ENCODE measurements at regions not wholly inside any gene's neighbourhood (a gene's known extent, or its start where the extent isn't known, plus 50 kb on each side); places are given as distances from the start of the nearest gene placed in this dataset.

DNA sequence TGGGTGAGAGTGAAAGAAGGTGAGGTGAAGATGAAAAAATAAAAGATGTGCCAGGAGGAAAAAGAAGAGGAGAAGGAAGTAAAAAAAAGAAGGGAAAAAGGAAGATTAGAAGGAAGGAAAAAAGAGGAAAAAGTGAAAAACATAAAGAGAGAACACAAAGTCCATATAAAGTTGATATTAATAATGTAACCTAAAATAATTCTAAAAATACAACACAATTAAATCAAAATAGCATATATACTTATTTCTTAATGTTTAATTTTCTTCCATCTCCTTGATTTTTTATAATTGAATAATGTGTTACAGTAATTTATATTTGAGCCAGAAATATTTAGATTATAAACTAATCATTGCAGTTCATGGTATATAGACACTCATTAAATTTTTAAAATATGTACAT, 124.4 kb upstream of the NOVA1 start:
- POLR2A ChIA-PET, result no interaction called here
- CTCF ChIA-PET, result interaction anchor here (0.6 kb wide), 1 partner anchor 329 kb away, joined by 3 read pairs; no protein-coding TSS in a partner anchor
- TF ChIP-seq, protein P1, sequence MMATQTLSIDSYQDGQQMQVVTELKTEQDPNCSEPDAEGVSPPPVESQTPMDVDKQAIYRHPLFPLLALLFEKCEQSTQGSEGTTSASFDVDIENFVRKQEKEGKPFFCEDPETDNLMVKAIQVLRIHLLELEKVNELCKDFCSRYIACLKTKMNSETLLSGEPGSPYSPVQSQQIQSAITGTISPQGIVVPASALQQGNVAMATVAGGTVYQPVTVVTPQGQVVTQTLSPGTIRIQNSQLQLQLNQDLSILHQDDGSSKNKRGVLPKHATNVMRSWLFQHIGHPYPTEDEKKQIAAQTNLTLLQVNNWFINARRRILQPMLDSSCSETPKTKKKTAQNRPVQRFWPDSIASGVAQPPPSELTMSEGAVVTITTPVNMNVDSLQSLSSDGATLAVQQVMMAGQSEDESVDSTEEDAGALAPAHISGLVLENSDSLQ (IDR thresholded peaks at IDR 0.05), result no peak
- TF ChIP-seq ARNT (IDR thresholded peaks at IDR 0.05) (no peak), LEF1 (IDR thresholded peaks at IDR 0.05; ENCODE audit: borderline replicate concordance) (no peak), HDGF (IDR thresholded peaks at IDR 0.05; ENCODE audit: borderline replicate concordance) (no peak), FOXA1 (IDR thresholded peaks at IDR 0.05) (no peak), SP1 (IDR thresholded peaks at IDR 0.05) (no peak), SUZ12 (IDR thresholded peaks at IDR 0.05) (no peak), NFRKB (IDR thresholded peaks at IDR 0.05) (no peak), FOXM1 (IDR thresholded peaks at IDR 0.05; ENCODE audit: borderline replicate concordance) (no peak), L3MBTL2 (conservative IDR thresholded peaks at IDR 0.05) (no peak)
- DNase-seq (ENCODE audit: extremely low spot score), result no peak

DNA sequence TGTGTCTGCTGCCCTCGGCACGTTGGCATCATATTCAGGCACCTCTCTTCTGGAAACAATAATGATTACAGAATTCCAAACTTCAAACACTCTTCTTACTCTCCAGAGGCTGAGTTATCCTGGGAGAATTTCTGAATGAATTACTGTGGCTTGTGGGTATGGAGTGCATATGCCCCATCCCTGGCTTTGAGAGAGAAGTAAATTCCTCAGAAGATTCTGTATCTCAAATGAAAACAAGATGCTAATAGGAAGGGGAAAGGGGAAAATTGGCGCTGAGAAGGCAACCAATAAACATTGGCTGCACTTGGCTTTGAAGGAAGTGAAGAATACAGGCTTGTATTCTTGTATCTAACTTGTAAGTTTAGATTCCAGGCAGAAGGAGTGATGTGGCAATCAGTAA, 132.0 kb upstream of the NOVA1 start:
- CTCF ChIA-PET, result interaction anchor here (0.6 kb wide), 1 partner anchor 926 kb away, joined by 3 read pairs; no protein-coding TSS in a partner anchor
- no peak for DNase-seq (ENCODE audit: extremely low spot score)

DNA sequence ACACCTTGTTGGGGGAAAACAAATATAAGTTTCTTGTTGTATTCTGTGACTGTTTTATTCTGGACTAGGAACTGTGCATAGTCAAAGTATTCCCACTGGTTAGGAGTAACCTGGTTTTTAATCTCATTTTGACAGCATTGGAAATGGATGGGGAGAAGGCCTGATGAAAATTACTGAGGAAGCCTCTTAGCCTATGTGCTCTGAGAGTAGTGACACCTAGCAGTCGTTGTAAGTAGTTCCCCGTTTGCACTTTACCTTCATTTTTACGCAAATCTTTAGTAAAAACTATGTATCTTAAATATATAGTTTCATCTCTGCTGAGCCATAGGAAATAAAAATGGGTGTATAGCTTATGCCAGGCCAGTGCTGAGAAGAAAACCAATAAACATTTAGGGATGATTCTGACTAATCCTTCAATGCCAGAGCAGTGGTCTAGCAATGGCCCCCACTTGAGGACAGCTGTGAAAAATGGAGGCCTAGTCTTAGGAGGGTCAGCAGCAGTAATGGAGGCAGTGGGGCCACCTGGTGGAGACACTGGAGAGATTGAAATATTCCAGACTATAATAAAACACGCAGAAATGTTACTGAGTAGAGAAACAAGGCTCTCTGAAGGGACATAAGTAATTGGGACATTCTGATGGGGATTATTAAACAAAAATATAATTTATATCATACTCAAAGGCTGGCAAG, 133.2 kb upstream of the NOVA1 start:
- POLR2A ChIA-PET, result no interaction called here
- peak; percentile 47 for DNase-seq (ENCODE audit: extremely low spot score)

More for the DNA sequence above, 132.0 kb upstream of the NOVA1 start:
- TF ChIP-seq ZNF384 (IDR thresholded peaks at IDR 0.05), result no peak
- no peak for TF ChIP-seq L3MBTL2 (conservative IDR thresholded peaks at IDR 0.05)
- TF ChIP-seq BHLHE40 (IDR thresholded peaks at IDR 0.05; ENCODE audit: borderline replicate concordance), result no peak
- no peak for TF ChIP-seq LEF1 (IDR thresholded peaks at IDR 0.05; ENCODE audit: borderline replicate concordance)
- TF ChIP-seq ARNT (IDR thresholded peaks at IDR 0.05), result no peak
- POLR2A ChIA-PET, result no interaction called here

DNA sequence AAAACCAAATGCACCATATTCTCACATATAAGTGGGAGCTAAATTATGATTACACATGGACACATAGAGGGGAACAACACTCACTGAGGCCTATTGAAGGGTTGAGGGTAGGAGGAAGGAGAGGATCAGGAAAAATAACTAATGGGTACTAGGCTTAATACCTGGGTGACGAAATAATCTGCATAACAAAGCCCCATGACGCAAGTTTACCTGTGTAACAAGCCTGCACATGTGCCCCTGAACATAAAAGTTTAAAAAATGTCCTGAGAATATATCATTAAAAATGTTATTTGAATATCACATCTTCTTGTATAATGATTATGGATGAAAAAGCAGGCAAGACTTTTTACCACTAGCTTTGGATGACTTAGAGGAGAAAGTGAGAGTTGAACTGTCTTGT, 138.0 kb upstream of the NOVA1 start:
- POLR2A ChIA-PET, result no interaction called here
- CTCF ChIA-PET, result no interaction called here
- no peak for TF ChIP-seq CTBP1 (IDR thresholded peaks at IDR 0.05; ENCODE audit: borderline replicate concordance)
- no peak for TF ChIP-seq LEF1 (IDR thresholded peaks at IDR 0.05; ENCODE audit: borderline replicate concordance)
- no peak for TF ChIP-seq FOXK2 (IDR thresholded peaks at IDR 0.05)
- TF ChIP-seq SUZ12 (IDR thresholded peaks at IDR 0.05), result no peak
- no peak for TF ChIP-seq SP1 (IDR thresholded peaks at IDR 0.05)
- no peak for TF ChIP-seq TARDBP (IDR thresholded peaks at IDR 0.05)
- no peak for TF ChIP-seq FOXA1 (IDR thresholded peaks at IDR 0.05)
- no peak for TF ChIP-seq ELF4 (IDR thresholded peaks at IDR 0.05)
- TF ChIP-seq ARNT (IDR thresholded peaks at IDR 0.05), result no peak
- no peak for TF ChIP-seq NFRKB (IDR thresholded peaks at IDR 0.05)
- TF ChIP-seq ZNF384 (IDR thresholded peaks at IDR 0.05), result no peak
- no peak for TF ChIP-seq BHLHE40 (IDR thresholded peaks at IDR 0.05; ENCODE audit: borderline replicate concordance)
- TF ChIP-seq HDGF (IDR thresholded peaks at IDR 0.05; ENCODE audit: borderline replicate concordance), result no peak
- TF ChIP-seq FOXM1 (IDR thresholded peaks at IDR 0.05; ENCODE audit: borderline replicate concordance), result no peak
- TF ChIP-seq, protein P1 (IDR thresholded peaks at IDR 0.05), result no peak
- TF ChIP-seq L3MBTL2 (conservative IDR thresholded peaks at IDR 0.05), result no peak
- DNase-seq (ENCODE audit: extremely low spot score), result no peak

More for the DNA sequence above, 133.2 kb upstream of the NOVA1 start:
- CTCF ChIA-PET, result interaction anchor here (0.5 kb wide), 1 partner anchor 556 kb away, joined by 3 read pairs; no protein-coding TSS in a partner anchor
- TF ChIP-seq FOXK2 (IDR thresholded peaks at IDR 0.05) (no peak), CTBP1 (IDR thresholded peaks at IDR 0.05; ENCODE audit: borderline replicate concordance) (no peak), FOXA1 (IDR thresholded peaks at IDR 0.05) (no peak), ZNF384 (IDR thresholded peaks at IDR 0.05) (no peak), HDGF (IDR thresholded peaks at IDR 0.05; ENCODE audit: borderline replicate concordance) (no peak), L3MBTL2 (conservative IDR thresholded peaks at IDR 0.05) (no peak), FOXM1 (IDR thresholded peaks at IDR 0.05; ENCODE audit: borderline replicate concordance) (no peak), ARNT (IDR thresholded peaks at IDR 0.05) (no peak), SUZ12 (IDR thresholded peaks at IDR 0.05) (no peak), SP1 (IDR thresholded peaks at IDR 0.05) (no peak), LEF1 (IDR thresholded peaks at IDR 0.05; ENCODE audit: borderline replicate concordance) (no peak)
- TF ChIP-seq, protein P1 (IDR thresholded peaks at IDR 0.05), result no peak

DNA sequence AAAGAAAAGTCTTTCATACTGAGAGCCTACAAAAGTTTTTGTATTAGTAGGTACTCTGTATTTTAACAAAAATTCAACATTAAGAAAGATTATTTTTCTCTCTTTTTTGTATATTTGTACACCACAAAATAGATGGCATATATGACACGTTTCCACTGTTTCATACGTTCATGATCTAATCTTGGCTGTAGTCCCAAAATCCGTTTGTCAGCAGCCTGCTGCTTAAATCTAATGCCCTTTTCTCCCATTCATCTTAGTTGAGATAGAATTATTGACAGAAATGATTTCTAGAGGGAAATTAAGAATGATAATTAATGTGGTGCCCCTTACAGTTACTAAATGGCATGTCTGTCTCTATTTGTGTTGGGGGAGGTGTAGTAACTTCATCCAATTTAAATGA, 140.7 kb upstream of the NOVA1 start:
- CTCF ChIA-PET, result no interaction called here
- TF ChIP-seq FOXA1 (IDR thresholded peaks at IDR 0.05) (no peak), BHLHE40 (IDR thresholded peaks at IDR 0.05; ENCODE audit: borderline replicate concordance) (no peak), SP1 (IDR thresholded peaks at IDR 0.05) (no peak), ZNF384 (IDR thresholded peaks at IDR 0.05) (no peak), NFRKB (IDR thresholded peaks at IDR 0.05) (no peak), L3MBTL2 (conservative IDR thresholded peaks at IDR 0.05) (no peak), TARDBP (IDR thresholded peaks at IDR 0.05) (no peak), FOXM1 (IDR thresholded peaks at IDR 0.05; ENCODE audit: borderline replicate concordance) (no peak), CTBP1 (IDR thresholded peaks at IDR 0.05; ENCODE audit: borderline replicate concordance) (no peak), LEF1 (IDR thresholded peaks at IDR 0.05; ENCODE audit: borderline replicate concordance) (no peak), ARNT (IDR thresholded peaks at IDR 0.05) (no peak), HDGF (IDR thresholded peaks at IDR 0.05; ENCODE audit: borderline replicate concordance) (no peak), SUZ12 (IDR thresholded peaks at IDR 0.05) (no peak)
- TF ChIP-seq, protein P1 (IDR thresholded peaks at IDR 0.05), result no peak
- POLR2A ChIA-PET, result no interaction called here
- no peak for DNase-seq (ENCODE audit: extremely low spot score)

Measured in HEK293T (cell line).